Nephron (organoid): ENCODE measurements at regions not wholly inside any gene's neighbourhood (a gene's known extent, or its start where the extent isn't known, plus 50 kb on each side); places are given as distances from the start of the nearest gene placed in this dataset.
A peak's percentile ranks its signal among the peaks of the same experiment; 100 is the strongest.

Experiments
- H3K27ac Mint-ChIP-seq, 3 experiments: 2 replicates each; pipeline ENCODE4 v1.8.0; 2020; ENCODE audit warnings: mixed read lengths in 3 of 3, mild to moderate bottlenecking in 2 of 3, moderate library complexity in 1 of 3
- H3K27me3 Mint-ChIP-seq: 2 replicates; pipeline ENCODE4 v1.8.0; 2021; ENCODE audit warnings: low read depth, mild to moderate bottlenecking, moderate library complexity, mixed read lengths
- H3K36me3 Mint-ChIP-seq: 2 replicates; pipeline ENCODE4 v1.8.0; 2020; ENCODE audit warnings: low read depth, mixed read lengths
- H3K4me1 Mint-ChIP-seq: 2 replicates; pipeline ENCODE4 v1.8.0; 2020; ENCODE audit warnings: mixed read lengths
- H3K4me3 Mint-ChIP-seq, 3 experiments: 2 replicates each; pipeline ENCODE4 v1.8.0; 2020; ENCODE audit warnings: mild to moderate bottlenecking in 3 of 3, mixed read lengths in 3 of 3, moderate library complexity in 2 of 3
- H3K9me3 Mint-ChIP-seq: 2 replicates; pipeline ENCODE4 v1.8.0; 2020; ENCODE audit warnings: mixed read lengths
- TF ChIP-seq, protein P1 (sequence below), 3 experiments: fragments of 200-600 bp; sonication (generic); IDR thresholded peaks; one replicate each; pipeline ENCODE4 v1.5.0; 2021; ENCODE audit warnings: antibody characterized with exemption in 3 of 3; ENCODE audit not compliant: unreplicated experiment in 3 of 3

GRCh38 chr1:234529950-234530237 is 50.9 kb upstream of the TARBP1 start:
- Mint-ChIP-seq H3K4me1 (peaks cover 91% of the 10 kb centered on the region), H3K27me3 (no peaks in the 10 kb centered on the region), H3K9me3 (no peaks in the 10 kb centered on the region), H3K36me3 (no peaks in the 10 kb centered on the region), H3K4me3 (peak overlapping the region in 1 of 3 experiments; percentile 41), H3K27ac (peak overlapping the region; percentile 62 to 100 (median 92))
- TF ChIP-seq, protein P1, sequence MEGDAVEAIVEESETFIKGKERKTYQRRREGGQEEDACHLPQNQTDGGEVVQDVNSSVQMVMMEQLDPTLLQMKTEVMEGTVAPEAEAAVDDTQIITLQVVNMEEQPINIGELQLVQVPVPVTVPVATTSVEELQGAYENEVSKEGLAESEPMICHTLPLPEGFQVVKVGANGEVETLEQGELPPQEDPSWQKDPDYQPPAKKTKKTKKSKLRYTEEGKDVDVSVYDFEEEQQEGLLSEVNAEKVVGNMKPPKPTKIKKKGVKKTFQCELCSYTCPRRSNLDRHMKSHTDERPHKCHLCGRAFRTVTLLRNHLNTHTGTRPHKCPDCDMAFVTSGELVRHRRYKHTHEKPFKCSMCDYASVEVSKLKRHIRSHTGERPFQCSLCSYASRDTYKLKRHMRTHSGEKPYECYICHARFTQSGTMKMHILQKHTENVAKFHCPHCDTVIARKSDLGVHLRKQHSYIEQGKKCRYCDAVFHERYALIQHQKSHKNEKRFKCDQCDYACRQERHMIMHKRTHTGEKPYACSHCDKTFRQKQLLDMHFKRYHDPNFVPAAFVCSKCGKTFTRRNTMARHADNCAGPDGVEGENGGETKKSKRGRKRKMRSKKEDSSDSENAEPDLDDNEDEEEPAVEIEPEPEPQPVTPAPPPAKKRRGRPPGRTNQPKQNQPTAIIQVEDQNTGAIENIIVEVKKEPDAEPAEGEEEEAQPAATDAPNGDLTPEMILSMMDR (IDR thresholded peaks at IDR 0.05; ENCODE audit: unreplicated experiment in 3 of 3), result no peak

GRCh38 chr1:234529095-234529949 is 50.3 kb upstream of the TARBP1 start:
- H3K36me3 Mint-ChIP-seq, result no peaks in the 10 kb centered on the region
- H3K27ac Mint-ChIP-seq, result peak overlapping the region; percentile 70 to 100 (median 92)
- TF ChIP-seq, protein P1 (IDR thresholded peaks at IDR 0.05; ENCODE audit: unreplicated experiment in 3 of 3), result no peak
- peaks cover 86% of the 10 kb centered on the region for H3K4me1 Mint-ChIP-seq
- H3K4me3 Mint-ChIP-seq, result peak overlapping the region in 1 of 3 experiments; percentile 41
- H3K27me3 Mint-ChIP-seq, result no peaks in the 10 kb centered on the region
- H3K9me3 Mint-ChIP-seq, result no peaks in the 10 kb centered on the region
